ENCODE measurements at regions not wholly inside any gene's neighbourhood (a gene's known extent, or its start where the extent isn't known, plus 50 kb on each side); places are given as distances from the start of the nearest gene placed in this dataset.

GRCh38 chr9:16098306-16098705 lies 545.5 kb downstream of the CCDC171 start:
- H3K9me3 Mint-ChIP-seq (ENCODE audit: unreplicated experiment): peaks cover 5% of the 10 kb centered on the region
- TF ChIP-seq, protein P1, sequence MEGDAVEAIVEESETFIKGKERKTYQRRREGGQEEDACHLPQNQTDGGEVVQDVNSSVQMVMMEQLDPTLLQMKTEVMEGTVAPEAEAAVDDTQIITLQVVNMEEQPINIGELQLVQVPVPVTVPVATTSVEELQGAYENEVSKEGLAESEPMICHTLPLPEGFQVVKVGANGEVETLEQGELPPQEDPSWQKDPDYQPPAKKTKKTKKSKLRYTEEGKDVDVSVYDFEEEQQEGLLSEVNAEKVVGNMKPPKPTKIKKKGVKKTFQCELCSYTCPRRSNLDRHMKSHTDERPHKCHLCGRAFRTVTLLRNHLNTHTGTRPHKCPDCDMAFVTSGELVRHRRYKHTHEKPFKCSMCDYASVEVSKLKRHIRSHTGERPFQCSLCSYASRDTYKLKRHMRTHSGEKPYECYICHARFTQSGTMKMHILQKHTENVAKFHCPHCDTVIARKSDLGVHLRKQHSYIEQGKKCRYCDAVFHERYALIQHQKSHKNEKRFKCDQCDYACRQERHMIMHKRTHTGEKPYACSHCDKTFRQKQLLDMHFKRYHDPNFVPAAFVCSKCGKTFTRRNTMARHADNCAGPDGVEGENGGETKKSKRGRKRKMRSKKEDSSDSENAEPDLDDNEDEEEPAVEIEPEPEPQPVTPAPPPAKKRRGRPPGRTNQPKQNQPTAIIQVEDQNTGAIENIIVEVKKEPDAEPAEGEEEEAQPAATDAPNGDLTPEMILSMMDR (IDR thresholded peaks at IDR 0.05): no peak
- DNase-seq (ENCODE audit: extremely low spot score, unreplicated experiment): no peak
- peaks cover 6% of the 10 kb centered on the region for H3K4me1 Mint-ChIP-seq (ENCODE audit: unreplicated experiment)
- no peak overlapping the region for H3K4me3 Mint-ChIP-seq (ENCODE audit: unreplicated experiment)
- H3K27ac Mint-ChIP-seq (ENCODE audit: unreplicated experiment): no peak overlapping the region
- peaks cover 2% of the 10 kb centered on the region for H3K36me3 Mint-ChIP-seq (ENCODE audit: unreplicated experiment)
- H3K27me3 Mint-ChIP-seq (ENCODE audit: unreplicated experiment): no peaks in the 10 kb centered on the region

- TF ChIP-seq, protein P1 (IDR thresholded peaks at IDR 0.05): no peak
- no peak for DNase-seq (ENCODE audit: extremely low spot score, unreplicated experiment)
- no peak overlapping the region for H3K27ac Mint-ChIP-seq (ENCODE audit: unreplicated experiment)
- no peak overlapping the region for H3K4me3 Mint-ChIP-seq (ENCODE audit: unreplicated experiment)
- H3K4me1 Mint-ChIP-seq (ENCODE audit: unreplicated experiment): peaks cover 17% of the 10 kb centered on the region
- peaks cover 2% of the 10 kb centered on the region for H3K36me3 Mint-ChIP-seq (ENCODE audit: unreplicated experiment)
- H3K27me3 Mint-ChIP-seq (ENCODE audit: unreplicated experiment): no peaks in the 10 kb centered on the region
- peaks cover 5% of the 10 kb centered on the region for H3K9me3 Mint-ChIP-seq (ENCODE audit: unreplicated experiment)
Observed at GRCh38 chr9:16099732-16100536, 547.1 kb downstream of the CCDC171 start.

- H3K4me3 Mint-ChIP-seq (ENCODE audit: unreplicated experiment): no peak overlapping the region
- TF ChIP-seq, protein P1 (IDR thresholded peaks at IDR 0.05): no peak
- no peaks in the 10 kb centered on the region for H3K27me3 Mint-ChIP-seq (ENCODE audit: unreplicated experiment)
- H3K9me3 Mint-ChIP-seq (ENCODE audit: unreplicated experiment): no peaks in the 10 kb centered on the region
- no peak overlapping the region for H3K27ac Mint-ChIP-seq (ENCODE audit: unreplicated experiment)
- H3K4me1 Mint-ChIP-seq (ENCODE audit: unreplicated experiment): peaks cover 24% of the 10 kb centered on the region
- no peak for DNase-seq (ENCODE audit: extremely low spot score, unreplicated experiment)
- H3K36me3 Mint-ChIP-seq (ENCODE audit: unreplicated experiment): no peaks in the 10 kb centered on the region
Observed at GRCh38 chr9:16100537-16101091, 547.8 kb downstream of the CCDC171 start.

DNA sequence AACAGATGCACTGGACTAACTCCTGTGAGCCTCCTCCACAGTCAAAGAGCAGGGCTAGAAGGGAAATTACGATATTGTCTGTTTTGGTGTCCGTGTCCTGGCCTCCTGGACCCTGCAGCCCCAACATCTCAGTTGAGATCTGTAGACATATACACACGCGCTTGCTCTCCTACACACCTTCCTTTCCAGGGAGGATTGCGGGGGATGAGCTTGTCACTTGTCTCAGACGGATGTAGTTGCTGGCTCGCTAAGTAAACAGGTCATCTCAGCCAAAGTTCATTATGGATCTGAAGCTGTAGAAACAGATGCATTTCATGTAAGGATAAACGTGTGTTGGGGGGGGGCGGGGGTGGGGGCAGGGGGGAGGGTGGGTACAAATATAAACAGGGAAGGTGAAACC lies 549.3 kb downstream of the CCDC171 start:
- H3K27me3 Mint-ChIP-seq (ENCODE audit: unreplicated experiment): no peaks in the 10 kb centered on the region
- TF ChIP-seq, protein P1 (IDR thresholded peaks at IDR 0.05): no peak
- no peak overlapping the region for H3K27ac Mint-ChIP-seq (ENCODE audit: unreplicated experiment)
- no peaks in the 10 kb centered on the region for H3K36me3 Mint-ChIP-seq (ENCODE audit: unreplicated experiment)
- H3K4me3 Mint-ChIP-seq (ENCODE audit: unreplicated experiment): no peak overlapping the region
- H3K4me1 Mint-ChIP-seq (ENCODE audit: unreplicated experiment): peaks cover 39% of the 10 kb centered on the region
- DNase-seq (ENCODE audit: extremely low spot score, unreplicated experiment): no peak
- no peaks in the 10 kb centered on the region for H3K9me3 Mint-ChIP-seq (ENCODE audit: unreplicated experiment)

GRCh38 chr9:16103620-16104397 lies 551.0 kb downstream of the CCDC171 start:
- no peak overlapping the region for H3K4me3 Mint-ChIP-seq (ENCODE audit: unreplicated experiment)
- TF ChIP-seq, protein P1 (IDR thresholded peaks at IDR 0.05): no peak
- H3K36me3 Mint-ChIP-seq (ENCODE audit: unreplicated experiment): no peaks in the 10 kb centered on the region
- no peak for DNase-seq (ENCODE audit: extremely low spot score, unreplicated experiment)
- H3K27ac Mint-ChIP-seq (ENCODE audit: unreplicated experiment): peak overlapping the region; percentile 34
- H3K27me3 Mint-ChIP-seq (ENCODE audit: unreplicated experiment): no peaks in the 10 kb centered on the region
- no peaks in the 10 kb centered on the region for H3K9me3 Mint-ChIP-seq (ENCODE audit: unreplicated experiment)
- H3K4me1 Mint-ChIP-seq (ENCODE audit: unreplicated experiment): peaks cover 39% of the 10 kb centered on the region

Data from osteocyte (in vitro differentiated cells).